HG02852 (cell line): ENCODE measurements at regions not wholly inside any gene's neighbourhood (a gene's known extent, or its start where the extent isn't known, plus 50 kb on each side); places are given as distances from the start of the nearest gene placed in this dataset.

Experiments used
- ATAC-seq: cut with Tn5 transposase; IDR thresholded peaks from one replicate; pipeline ENCODE4 v1.9.1; 2021; ENCODE audit warnings: mild to moderate bottlenecking, moderate library complexity; ENCODE audit not compliant: unreplicated experiment

GRCh38 chr15:77541421-77542181, 91.1 kb downstream of the LINGO1 start:
- no peak for ATAC-seq

DNA sequence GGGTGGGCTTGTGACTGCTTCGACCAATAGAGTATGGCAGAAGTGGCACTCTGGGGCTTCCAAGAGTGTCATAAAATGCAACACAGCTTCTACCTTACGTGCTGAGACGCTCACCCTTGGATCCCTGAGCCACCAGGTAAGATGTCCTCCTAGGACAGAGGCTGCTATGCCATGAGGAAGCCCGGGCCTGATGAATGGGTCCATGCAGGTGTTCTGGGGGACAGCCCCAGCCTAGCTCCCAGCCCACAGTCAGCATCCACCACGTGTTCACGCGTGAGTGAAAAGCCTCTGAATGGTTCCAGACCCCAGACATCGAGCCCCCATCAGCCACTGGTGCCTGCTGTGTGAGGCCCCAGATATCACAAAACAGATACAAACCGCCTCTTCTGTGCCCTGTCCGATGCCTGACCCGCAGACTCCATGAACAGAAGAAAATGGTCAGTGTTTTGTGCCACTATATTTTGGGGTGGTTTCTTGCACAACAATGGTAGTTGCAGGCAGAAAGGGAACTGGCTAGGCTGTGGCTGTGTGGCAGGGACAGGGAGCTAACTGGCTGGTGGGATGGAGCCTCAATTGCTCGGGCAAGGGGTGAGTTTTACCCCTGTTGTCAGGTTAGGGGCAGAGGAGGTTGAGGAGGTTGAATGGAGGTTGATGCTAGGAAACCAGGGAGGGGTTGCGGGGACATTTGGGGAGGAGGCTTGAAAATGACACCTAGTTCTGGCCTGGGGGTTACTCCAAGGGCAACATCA, 92.2 kb downstream of the LINGO1 start:
- no peak for ATAC-seq

- ATAC-seq = no peak
These were observed 93.8 kb downstream of the LINGO1 start for GRCh38 chr15:77538793-77539497.

DNA sequence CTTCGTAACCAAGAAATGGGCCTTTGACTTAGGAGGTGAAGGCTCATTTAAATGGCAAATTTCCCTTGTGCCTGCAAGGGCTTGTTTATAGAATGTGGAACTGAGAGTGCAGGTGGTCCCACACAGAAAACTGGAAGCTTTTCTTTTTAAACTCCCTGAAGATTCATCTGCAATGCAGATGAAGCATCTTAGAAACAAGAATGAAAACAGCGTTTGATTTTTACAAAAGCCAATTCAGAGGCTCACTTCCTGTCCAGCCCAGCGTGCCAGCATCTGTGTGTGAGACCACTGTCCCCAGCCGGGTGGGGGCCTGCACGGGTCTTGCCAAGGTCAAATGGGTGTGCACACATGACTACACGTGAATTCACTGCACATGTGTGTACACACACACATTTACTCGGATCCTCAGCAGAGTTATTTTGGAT, 94.7 kb downstream of the LINGO1 start:
- peak; percentile 74 for ATAC-seq

- no peak for ATAC-seq
These were observed 95.7 kb downstream of the LINGO1 start for GRCh38 chr15:77537006-77537405.

- ATAC-seq = no peak
These were observed 96.9 kb downstream of the LINGO1 start for GRCh38 chr15:77535845-77536244.
